ENCODE measurements at regions not wholly inside any gene's neighbourhood (a gene's known extent, or its start where the extent isn't known, plus 50 kb on each side); places are given as distances from the start of the nearest gene placed in this dataset.

GRCh38 chr13:30111810-30112209 is 195.5 kb downstream of the KATNAL1 start:
- BruUV-seq (replicated peaks) = no TSS peak
- Histone ChIP-seq H3K36me3 (ENCODE audit: control insufficient read depth, insufficient read depth, low read length) (no peaks in the 10 kb centered on the region), H3K9me1 (ENCODE audit: control insufficient read depth, insufficient read depth, low read length) (no peaks in the 10 kb centered on the region), H3K27me3 (ENCODE audit: control insufficient read depth in 2 of 2, insufficient read depth in 2 of 2, low read length in 2 of 2) (peaks cover 3 to 37% of the 10 kb centered on the region in 2 experiments), H3K27ac (ENCODE audit: extremely low read depth, low read depth, low read length) (no peak overlapping the region), H3K4me2 (ENCODE audit: insufficient read depth, low read length) (no peak overlapping the region), H3K9ac (ENCODE audit: insufficient read depth in 1 of 2, low read depth in 2 of 2, low read length in 2 of 2) (no peak overlapping the region), H3K9me3 (replicated peaks; ENCODE audit: control insufficient read depth, insufficient read depth, low read depth, low read length) (no peaks in the 10 kb centered on the region), H2AFZ (ENCODE audit: low read depth, low read length) (no peak overlapping the region), H3K4me3 (no peak overlapping the region), H3K4me1 (replicated peaks in 1 of 2; ENCODE audit: control insufficient read depth in 2 of 2, insufficient read depth in 2 of 2, low read length in 2 of 2) (peaks cover 5 to 9% of the 10 kb centered on the region in 2 experiments; a peak in 4 of 5 replicates), H4K20me1 (replicated peaks; ENCODE audit: control insufficient read depth, insufficient read depth, low read length) (no peaks in the 10 kb centered on the region), H3K79me2 (ENCODE audit: control insufficient read depth, insufficient read depth, low read length) (no peaks in the 10 kb centered on the region)
- DNase-seq (ENCODE audit: extremely low read depth in 1 of 4, low spot score in 3 of 4) = peak in 1 of 4 experiments; percentile 10
- intact Hi-C loops (cut with micrococcal nuclease) (loop anchor here (2.0 to 10.0 kb wide), 3 partner anchors 147 to 339 kb away; no protein-coding TSS in a partner anchor), in situ Hi-C loops (cut with MboI) (loop anchor here (10.0 kb wide), 1 partner anchor 337 kb away; no protein-coding TSS in a partner anchor)
- WGBS (ENCODE audit: insufficient coverage, low coverage, missing lambda C conversion rate) = 0% methylated on average over 5 of the region's 5 CpGs
- ChIA-PET CTCF (ENCODE audit: low intra/inter-chr PET ratio) (interaction anchor here (0.8 kb wide), 1 partner anchor 603 kb away, joined by 5 read pairs; no protein-coding TSS in a partner anchor), POLR2A (interaction anchor here (0.6 kb wide), 1 partner anchor 77 kb away, joined by 3 read pairs; no protein-coding TSS in a partner anchor)
- TF ChIP-seq ZNF830 (CRISPR knock-in tag; IDR thresholded peaks at IDR 0.05) = no peak
- no peak for TF ChIP-seq NKRF (IDR thresholded peaks at IDR 0.05; ENCODE audit: borderline replicate concordance)
- 0 out of 6 replicates have a peak, but pooled peaks of 1 of the 3 experiments have one; percentile 12 for TF ChIP-seq CTCF (IDR thresholded peaks at IDR 0.05 in 2 of 3, conservative IDR thresholded peaks at IDR 0.05 in 1 of 3; ENCODE audit: insufficient read depth in 2 of 3, low read depth in 1 of 3, low read length in 3 of 3)
- TF ChIP-seq HCFC1 (IDR thresholded peaks at IDR 0.05; ENCODE audit: low read depth, low read length) = no peak
- TF ChIP-seq HSF4 (CRISPR knock-in tag; IDR thresholded peaks at IDR 0.05; ENCODE audit: borderline replicate concordance) = no peak
- no peak for FAIRE-seq
- no peak for ATAC-seq
